Liver (tissue), 7 donors: ENCODE measurements at regions not wholly inside any gene's neighbourhood (a gene's known extent, or its start where the extent isn't known, plus 50 kb on each side); places are given as distances from the start of the nearest gene placed in this dataset.

Source experiments
- DNase-seq: peaks from one replicate; pipeline ENCODE4 v3.0.0-alpha.2; 2017; ENCODE audit warnings: low spot score
- H3K27ac ChIP-seq, 2 donors: one replicate each; pipeline ENCODE4 v1.7.0; 2013; ENCODE audit warnings: inconsistent platforms in 2 of 2, low read length in 2 of 2, control low read depth in 1 of 2, low read depth in 1 of 2, mild to moderate bottlenecking in 1 of 2
- H3K27me3 ChIP-seq, 4 donors: one replicate each; pipeline versions ENCODE4 v1.6.1 to v1.7.0; 2013; ENCODE audit warnings: low read length in 3 of 4, inconsistent platforms in 1 of 4, mild to moderate bottlenecking in 1 of 4, moderate library complexity in 1 of 4; ENCODE audit not compliant: control insufficient read depth in 4 of 4, insufficient read depth in 4 of 4
- H3K36me3 ChIP-seq, 4 donors: one replicate each; pipeline versions ENCODE4 v1.6.1 to v1.7.0; 2013; ENCODE audit warnings: low read length in 3 of 4, mild to moderate bottlenecking in 3 of 4, low read depth in 1 of 4, moderate library complexity in 1 of 4; ENCODE audit not compliant: control insufficient read depth in 4 of 4, insufficient read depth in 3 of 4
- H3K4me1 ChIP-seq, 4 donors: one replicate each; pipeline versions ENCODE4 v1.6.1 to v1.7.0; 2013; ENCODE audit warnings: low read length in 3 of 4, mild to moderate bottlenecking in 3 of 4, moderate library complexity in 1 of 4; ENCODE audit not compliant: control insufficient read depth in 4 of 4, insufficient read depth in 4 of 4
- H3K4me3 ChIP-seq, 3 donors: one replicate each; pipeline versions ENCODE4 v1.6.1 to v1.7.0; 2013; ENCODE audit warnings: low read length in 3 of 3, control low read depth in 1 of 3, low read depth in 1 of 3, mild to moderate bottlenecking in 1 of 3
- H3K9ac ChIP-seq, 2 donors: one replicate each; pipeline ENCODE4 v1.7.0; 2013; ENCODE audit warnings: low read length in 2 of 2, mild to moderate bottlenecking in 2 of 2, moderate library complexity in 2 of 2, control low read depth in 1 of 2, low read depth in 1 of 2
- H3K9me3 ChIP-seq, 4 donors: one replicate each; pipeline versions ENCODE4 v1.6.1 to v1.7.0; 2013; ENCODE audit warnings: low read length in 3 of 4; ENCODE audit not compliant: control insufficient read depth in 4 of 4
- EGR1 ChIP-seq, 2 donors: IDR thresholded peaks; 2 replicates each; pipeline ENCODE4 v1.6.1; 2016 to 2018; ENCODE audit warnings: antibody characterized with exemption in 2 of 2, low read depth in 2 of 2
- FOXA1 ChIP-seq: IDR thresholded peaks from 2 replicates; pipeline ENCODE4 v1.6.1; 2016; ENCODE audit warnings: antibody characterized with exemption
- FOXA2 ChIP-seq: IDR thresholded peaks from 2 replicates; pipeline ENCODE4 v1.6.1; 2016; ENCODE audit warnings: antibody characterized with exemption
- GABPA ChIP-seq, 2 donors: IDR thresholded peaks in 1 of 2; conservative IDR thresholded peaks in 1 of 2; 2 replicates each; pipeline ENCODE4 v1.6.1; 2016; ENCODE audit warnings: antibody characterized with exemption in 2 of 2, mild to moderate bottlenecking in 1 of 2, moderate library complexity in 1 of 2
- HNF4A ChIP-seq, 2 donors: conservative IDR thresholded peaks; 2 replicates each; pipeline ENCODE4 v1.6.1; 2016; ENCODE audit warnings: antibody characterized with exemption in 2 of 2, mild to moderate bottlenecking in 2 of 2
- JUND ChIP-seq, 2 donors: IDR thresholded peaks; 2 replicates each; pipeline ENCODE4 v1.6.1; 2016; ENCODE audit warnings: antibody characterized with exemption in 2 of 2
- MAX ChIP-seq: IDR thresholded peaks from 2 replicates; pipeline ENCODE4 v1.6.1; 2016; ENCODE audit warnings: antibody characterized with exemption
- NR2F2 ChIP-seq: IDR thresholded peaks from 2 replicates; pipeline ENCODE4 v1.6.1; 2016; ENCODE audit warnings: antibody characterized with exemption
- RAD21 ChIP-seq, 2 donors: IDR thresholded peaks; 2 replicates each; pipeline ENCODE4 v1.6.1; 2016; ENCODE audit warnings: antibody characterized with exemption in 2 of 2, mild to moderate bottlenecking in 2 of 2
- REST ChIP-seq: IDR thresholded peaks from 2 replicates; pipeline ENCODE4 v1.6.1; 2016; ENCODE audit warnings: antibody characterized with exemption, mild to moderate bottlenecking
- RXRA ChIP-seq, 2 donors: IDR thresholded peaks; 2 replicates each; pipeline ENCODE4 v1.6.1; 2017 to 2018; ENCODE audit warnings: antibody characterized with exemption in 2 of 2, mild to moderate bottlenecking in 1 of 2
- SP1 ChIP-seq: IDR thresholded peaks from 2 replicates; pipeline ENCODE4 v1.6.1; 2018; ENCODE audit warnings: antibody characterized with exemption, mild to moderate bottlenecking
- YY1 ChIP-seq: IDR thresholded peaks from 2 replicates; pipeline ENCODE4 v1.6.1; 2016; ENCODE audit warnings: antibody characterized with exemption, mild to moderate bottlenecking
- WGBS: extraction: QIAGEN DNeasy Blood & Tissue Kit; methylation state at CpG from one replicate; pipeline ENCODE4 v1.1.7; 2013; 5-methylcytosine and 5-hydroxymethylcytosine counted together
- TF ChIP-seq, protein P1 (sequence below): IDR thresholded peaks from 2 replicates; pipeline ENCODE4 v1.6.1; 2016; ENCODE audit warnings: antibody characterized with exemption
- TF ChIP-seq, protein P2 (sequence below): IDR thresholded peaks from 2 replicates; pipeline ENCODE4 v1.6.1; 2016; ENCODE audit warnings: antibody characterized with exemption
- donor health status: healthy.
- donor health status: healthy.
- donor health status: healthy.
- donor health status: healthy.

DNA sequence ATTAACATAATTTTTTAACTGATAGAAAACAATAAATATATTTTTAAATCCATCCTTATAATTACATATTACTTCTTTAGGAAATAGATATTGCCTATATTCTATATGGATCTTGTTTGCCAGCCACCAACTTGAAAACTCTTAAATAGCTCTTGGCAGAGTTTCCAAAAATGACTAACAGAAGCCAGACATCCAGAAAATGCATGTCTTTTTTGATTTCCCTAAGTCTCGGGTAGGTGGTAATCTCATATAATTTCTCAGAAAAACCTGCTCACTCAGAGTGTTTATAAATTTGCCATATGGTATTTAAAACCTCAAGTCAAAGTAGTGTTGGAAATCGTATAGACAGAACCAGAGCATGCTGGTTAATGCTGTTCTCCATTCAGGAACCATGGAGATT, 360.4 kb upstream of the FOXG1 start (continued):
- TF ChIP-seq REST (no peak), SP1 (no peak), HNF4A (conservative IDR thresholded peaks at IDR 0.05) (no peak), RXRA (IDR thresholded peaks at IDR 0.05) (no peak), GABPA (IDR thresholded peaks at IDR 0.05 in 1 of 2, conservative IDR thresholded peaks at IDR 0.05 in 1 of 2) (no peak)

DNA sequence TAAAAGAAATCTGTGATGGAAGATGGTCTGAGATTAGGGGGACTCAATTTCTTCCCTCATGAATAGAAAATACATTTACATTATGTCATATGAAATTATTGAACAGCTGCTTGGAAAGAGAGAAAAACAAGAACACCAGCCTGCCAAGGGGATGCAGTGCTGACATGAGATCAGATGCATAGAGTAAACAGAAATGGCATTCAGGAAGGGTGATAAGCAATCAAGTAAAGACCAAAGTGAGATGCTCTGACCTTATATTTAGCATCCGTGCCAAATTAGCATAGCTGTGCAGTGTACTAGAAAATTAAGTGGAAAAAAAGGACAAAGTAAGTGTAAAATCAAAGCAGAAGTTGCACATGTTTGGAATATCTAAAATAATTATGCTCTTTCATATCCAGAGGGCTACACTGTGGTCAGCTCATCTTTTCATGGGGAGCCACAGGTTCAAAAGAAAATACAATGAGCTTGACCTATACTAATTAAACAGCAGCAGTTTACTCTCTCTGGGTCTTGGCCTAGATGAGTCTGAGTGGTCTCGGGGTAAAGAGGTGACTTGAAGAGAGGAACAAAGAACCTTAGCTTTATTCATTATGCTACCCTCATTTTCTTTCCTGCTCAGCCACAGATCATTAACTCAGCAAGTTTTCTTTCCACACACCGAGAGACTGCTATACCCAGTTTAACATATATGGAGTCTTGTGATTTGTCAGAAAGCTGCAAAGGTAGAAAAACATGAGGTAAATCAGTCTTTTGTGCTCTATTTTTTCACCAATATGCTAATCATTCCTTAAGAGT, 359.4 kb upstream of the FOXG1 start:
- no peaks in the 10 kb centered on the region for H3K36me3 ChIP-seq
- no peak overlapping the region for H3K4me3 ChIP-seq
- no peaks in the 10 kb centered on the region for H3K27me3 ChIP-seq
- WGBS, result 58% methylated on average over 3 of the region's 3 CpGs
- TF ChIP-seq RAD21 (IDR thresholded peaks at IDR 0.05) (no peak), FOXA2 (no peak), NR2F2 (no peak), MAX (no peak), SP1 (no peak), EGR1 (IDR thresholded peaks at IDR 0.05; ENCODE audit: low read depth in 2 of 2) (no peak), HNF4A (conservative IDR thresholded peaks at IDR 0.05) (no peak), FOXA1 (no peak), YY1 (no peak)
- TF ChIP-seq, protein P1, sequence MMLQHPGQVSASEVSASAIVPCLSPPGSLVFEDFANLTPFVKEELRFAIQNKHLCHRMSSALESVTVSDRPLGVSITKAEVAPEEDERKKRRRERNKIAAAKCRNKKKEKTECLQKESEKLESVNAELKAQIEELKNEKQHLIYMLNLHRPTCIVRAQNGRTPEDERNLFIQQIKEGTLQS, result no peak
- TF ChIP-seq, protein P2, sequence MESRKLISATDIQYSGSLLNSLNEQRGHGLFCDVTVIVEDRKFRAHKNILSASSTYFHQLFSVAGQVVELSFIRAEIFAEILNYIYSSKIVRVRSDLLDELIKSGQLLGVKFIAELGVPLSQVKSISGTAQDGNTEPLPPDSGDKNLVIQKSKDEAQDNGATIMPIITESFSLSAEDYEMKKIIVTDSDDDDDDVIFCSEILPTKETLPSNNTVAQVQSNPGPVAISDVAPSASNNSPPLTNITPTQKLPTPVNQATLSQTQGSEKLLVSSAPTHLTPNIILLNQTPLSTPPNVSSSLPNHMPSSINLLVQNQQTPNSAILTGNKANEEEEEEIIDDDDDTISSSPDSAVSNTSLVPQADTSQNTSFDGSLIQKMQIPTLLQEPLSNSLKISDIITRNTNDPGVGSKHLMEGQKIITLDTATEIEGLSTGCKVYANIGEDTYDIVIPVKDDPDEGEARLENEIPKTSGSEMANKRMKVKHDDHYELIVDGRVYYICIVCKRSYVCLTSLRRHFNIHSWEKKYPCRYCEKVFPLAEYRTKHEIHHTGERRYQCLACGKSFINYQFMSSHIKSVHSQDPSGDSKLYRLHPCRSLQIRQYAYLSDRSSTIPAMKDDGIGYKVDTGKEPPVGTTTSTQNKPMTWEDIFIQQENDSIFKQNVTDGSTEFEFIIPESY, result no peak
- no peaks in the 10 kb centered on the region for H3K4me1 ChIP-seq
- no peaks in the 10 kb centered on the region for H3K9me3 ChIP-seq
- H3K27ac ChIP-seq, result no peak overlapping the region
- H3K9ac ChIP-seq, result no peak overlapping the region
- no peak for DNase-seq

DNA sequence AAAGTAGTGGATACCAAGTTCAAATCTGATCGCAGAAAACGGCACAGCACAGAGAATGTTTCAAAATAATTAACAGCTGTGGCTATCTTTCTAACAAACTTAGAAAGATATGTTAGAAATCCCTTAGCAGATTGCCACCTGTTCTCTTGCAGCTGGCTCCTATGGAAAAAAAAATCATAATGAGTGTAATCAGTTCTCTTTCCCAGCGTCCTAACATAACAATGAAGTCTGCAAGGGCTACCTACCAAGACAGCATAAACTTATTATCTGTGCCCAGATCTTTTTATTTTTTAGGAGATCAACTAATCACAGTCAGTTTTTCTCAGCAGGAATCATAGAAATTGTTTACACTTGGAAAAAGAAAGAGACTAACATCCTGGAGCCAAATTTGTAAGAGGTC, 358.6 kb upstream of the FOXG1 start:
- Histone ChIP-seq H3K9ac (no peak overlapping the region), H3K27ac (no peak overlapping the region), H3K36me3 (no peaks in the 10 kb centered on the region), H3K4me3 (no peak overlapping the region), H3K9me3 (no peaks in the 10 kb centered on the region), H3K4me1 (no peaks in the 10 kb centered on the region), H3K27me3 (no peaks in the 10 kb centered on the region)
- no peak for TF ChIP-seq SP1
- no peak for TF ChIP-seq FOXA2
- no peak for TF ChIP-seq JUND (IDR thresholded peaks at IDR 0.05)
- TF ChIP-seq RXRA (IDR thresholded peaks at IDR 0.05), result no peak
- TF ChIP-seq RAD21 (IDR thresholded peaks at IDR 0.05), result no peak
- no peak for DNase-seq
- 76% methylated on average over 3 of the region's 3 CpGs for WGBS
